G401 (cell line): ENCODE measurements at regions not wholly inside any gene's neighbourhood (a gene's known extent, or its start where the extent isn't known, plus 50 kb on each side); places are given as distances from the start of the nearest gene placed in this dataset.
"Not testable (repeated sequence)": the region's sequence is repeated elsewhere in the genome, so short reads cannot be mapped to it uniquely, and the experiment has no call there.

Experiments
- DNase-seq: peaks from one replicate; pipeline ENCODE4 v3.0.0-alpha.2; 2015; ENCODE audit warnings: low spot score
- in situ Hi-C: cut with HindIII; loops from 2 replicates; pipeline ENCODE4 v1.10.0; 2016; ENCODE audit warnings: low sequenced_read_pairs, mixed read lengths

DNA sequence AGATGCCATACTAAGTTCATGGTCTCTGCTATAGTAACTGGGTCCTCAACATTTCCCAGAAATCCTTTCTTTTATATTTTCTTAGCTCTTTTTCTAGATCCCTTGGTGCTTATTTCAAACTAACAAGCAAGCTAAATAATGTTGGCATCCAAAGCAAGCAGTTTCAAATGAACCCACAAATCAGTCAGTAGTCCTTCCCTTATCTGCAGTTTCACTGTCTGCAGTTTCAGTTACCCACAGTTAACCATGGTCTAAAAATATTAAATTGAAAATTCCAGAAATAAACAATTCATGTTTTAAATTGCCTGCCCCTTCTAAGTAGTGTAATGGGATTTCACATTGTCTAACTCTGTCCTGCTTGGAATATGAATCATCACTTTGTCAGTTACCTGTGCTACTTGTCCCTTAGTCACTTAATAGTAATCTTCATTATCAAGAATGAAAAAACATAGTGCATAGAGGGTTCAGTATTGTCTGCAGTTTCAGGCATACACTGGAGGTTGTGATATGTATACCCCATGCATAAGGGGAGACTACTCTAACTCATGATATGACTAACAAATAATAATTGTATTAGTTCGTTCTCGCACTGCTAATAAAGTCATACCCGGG, 633.7 kb downstream of the MECOM start:
- in situ Hi-C loops: no loop called here
- DNase-seq: no peak

DNA sequence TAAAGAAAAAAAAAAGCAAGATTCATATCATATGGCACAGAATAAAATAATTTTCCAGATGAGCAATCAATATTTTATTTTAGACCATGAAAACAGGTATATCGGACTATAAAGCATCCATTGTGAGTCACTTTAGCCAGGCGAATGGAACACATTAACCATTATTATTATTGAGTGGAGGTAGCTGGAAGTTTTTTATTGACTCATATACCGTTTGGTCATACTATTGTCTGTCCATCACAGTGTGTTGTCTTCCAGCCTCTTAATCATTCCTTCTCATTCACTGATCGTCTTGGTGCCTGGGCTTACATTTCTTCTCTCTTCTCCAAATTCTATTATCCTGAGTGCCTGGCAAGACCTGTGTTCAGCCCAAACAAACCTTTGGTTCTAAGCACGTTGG, 634.8 kb downstream of the MECOM start:
- no peak for DNase-seq
- in situ Hi-C loops: no loop called here

DNA sequence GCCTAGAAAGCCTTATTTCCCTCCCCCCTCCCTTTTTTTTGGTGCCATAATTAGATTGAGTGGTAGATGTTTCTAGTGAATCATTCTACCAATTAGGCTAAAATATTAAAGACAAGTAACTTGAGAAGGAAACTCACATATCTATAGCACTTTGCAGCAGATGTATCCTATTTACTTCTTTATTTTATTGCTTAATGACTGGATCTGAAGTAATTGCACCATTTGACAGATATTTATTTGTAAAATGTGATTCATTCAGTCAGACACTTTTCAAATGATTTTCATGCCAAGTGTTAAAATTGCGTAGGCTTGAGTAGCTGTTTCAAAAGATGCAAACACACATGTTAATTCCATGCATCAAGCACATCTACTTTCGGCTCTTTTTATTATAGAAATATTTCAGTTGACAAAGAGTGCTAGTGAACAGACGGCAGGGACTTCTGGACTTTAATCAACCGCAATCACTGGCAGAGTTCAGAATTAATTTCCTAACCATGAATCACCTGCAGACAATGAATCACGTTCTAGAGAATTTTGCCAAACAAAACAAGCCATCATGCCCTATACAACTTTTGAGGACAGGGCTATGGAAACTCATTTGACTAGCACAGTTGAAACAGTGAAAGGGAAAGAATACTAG, 636.8 kb downstream of the MECOM start:
- no peak for DNase-seq
- in situ Hi-C loops: no loop called here

DNA sequence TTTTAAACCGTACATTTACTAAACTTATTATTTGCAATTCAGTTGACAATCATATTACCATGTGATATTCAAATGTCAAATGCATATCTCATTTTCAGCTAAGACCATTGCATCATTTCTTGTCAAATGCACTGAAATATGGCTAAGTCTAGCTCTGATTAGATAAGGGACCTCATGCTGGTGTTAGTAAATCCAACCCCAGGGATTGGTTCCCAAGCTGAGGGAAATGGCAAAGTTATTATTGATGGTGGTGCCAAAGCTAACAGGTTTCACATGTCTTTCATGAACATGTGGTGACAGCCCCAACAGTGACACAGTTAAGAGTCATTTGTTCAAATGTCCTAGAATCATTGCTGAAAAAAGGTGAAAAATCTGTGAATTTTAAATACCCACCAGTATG, 641.1 kb downstream of the MECOM start:
- no peak for DNase-seq
- in situ Hi-C loops: no loop called here

DNA sequence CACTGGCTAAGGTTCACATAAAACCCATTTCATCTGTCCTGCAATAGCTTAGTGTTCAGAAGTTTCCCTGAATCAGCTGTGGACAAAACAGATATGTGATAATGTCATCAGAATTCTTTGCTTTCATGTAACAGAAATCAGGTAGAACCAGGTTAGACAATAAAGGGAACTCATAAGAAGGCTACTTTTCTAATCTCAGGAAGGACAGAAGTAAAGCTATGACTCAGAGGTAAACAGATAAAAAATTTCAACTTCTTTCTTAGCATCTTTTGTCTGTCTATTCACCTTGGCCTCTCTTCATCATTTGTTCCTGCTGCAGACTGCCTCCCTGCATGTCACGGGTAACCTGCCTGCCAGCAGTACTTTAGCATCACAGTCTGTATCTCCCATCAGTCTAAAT, 643.1 kb downstream of the MECOM start:
- in situ Hi-C loops: no loop called here
- DNase-seq: no peak

DNA sequence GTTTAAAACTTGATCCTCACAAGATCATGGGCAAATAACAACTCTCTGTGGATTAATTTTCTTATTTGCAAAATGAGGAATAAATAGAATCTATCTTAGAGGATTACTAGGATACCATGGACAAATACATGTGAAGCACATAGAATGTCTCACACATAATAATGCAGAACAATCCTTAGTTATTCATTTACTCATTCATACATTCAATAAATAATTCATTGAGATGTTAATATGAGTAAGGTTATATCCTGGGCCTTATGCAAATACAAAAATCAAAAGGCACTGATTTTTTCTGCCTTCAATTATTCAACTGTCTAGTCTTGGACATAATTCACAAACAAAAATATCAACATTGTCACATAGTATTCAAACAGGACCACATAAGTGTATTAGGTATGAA, 654.1 kb downstream of the MECOM start:
- in situ Hi-C loops: no loop called here
- DNase-seq: no peak

DNA sequence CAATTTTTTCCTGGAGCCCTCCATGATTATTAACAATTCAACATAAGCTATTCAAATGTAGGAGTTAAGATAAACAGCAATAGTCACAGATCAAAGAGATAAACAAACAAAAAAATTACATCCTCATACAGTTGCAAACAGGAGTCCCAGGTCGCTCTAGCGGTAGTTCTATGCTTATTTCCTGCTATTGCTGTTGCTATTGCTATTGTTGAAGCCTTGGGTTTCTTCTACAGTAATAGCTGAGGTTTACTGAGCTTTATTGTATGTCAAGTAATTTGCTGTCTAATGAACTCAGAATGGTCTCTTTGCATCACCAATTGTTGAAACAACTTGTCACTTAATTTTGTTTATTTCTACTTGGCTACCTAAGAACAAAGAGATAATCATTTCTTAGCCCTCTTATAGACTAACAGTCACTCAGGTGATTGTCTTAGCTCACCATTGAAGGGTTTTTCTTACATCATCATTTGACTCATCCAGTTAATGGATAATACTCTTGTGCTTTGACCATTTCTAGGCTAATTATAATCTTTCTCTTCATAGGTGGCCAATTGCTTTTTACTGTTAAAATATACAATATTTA, 654.6 kb downstream of the MECOM start:
- no peak for DNase-seq
- in situ Hi-C loops: no loop called here

DNA sequence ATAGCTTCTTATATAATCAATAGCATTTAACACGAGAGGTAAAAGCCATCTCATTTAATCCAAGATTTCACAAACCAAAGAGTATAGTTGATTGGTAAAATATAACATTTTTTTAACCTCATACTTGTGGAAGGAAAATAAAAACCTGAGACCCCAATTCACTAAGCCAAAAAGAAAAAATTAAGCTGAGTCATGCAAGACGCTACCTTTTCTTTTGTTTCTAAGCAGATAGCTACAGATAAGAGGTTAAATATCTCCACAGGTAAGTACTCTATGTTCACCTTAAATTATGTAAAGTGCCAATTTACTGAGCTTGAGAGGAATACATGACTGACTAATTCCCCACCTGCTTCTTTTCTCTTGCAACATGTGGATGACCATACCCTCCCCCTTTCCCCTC, 656.4 kb downstream of the MECOM start:
- in situ Hi-C loops: no loop called here
- no peak for DNase-seq

DNA sequence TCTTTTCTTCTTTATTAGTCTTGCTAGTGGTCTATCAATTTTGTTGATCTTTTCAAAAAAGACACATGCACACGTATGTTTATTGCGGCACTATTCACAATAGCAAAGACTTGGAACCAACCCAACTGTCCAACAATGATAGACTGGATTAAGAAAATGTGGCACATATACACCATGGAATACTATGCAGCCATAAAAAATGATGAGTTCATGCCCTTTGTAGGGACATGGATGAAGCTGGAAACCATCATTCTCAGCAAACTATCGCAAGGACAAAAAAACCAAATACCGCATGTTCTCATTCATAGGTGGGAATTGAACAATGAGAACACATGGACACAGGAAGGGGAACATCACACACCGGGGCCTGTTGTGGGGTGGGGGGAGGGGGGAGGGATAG, 657.1 kb downstream of the MECOM start:
- DNase-seq, in situ Hi-C loops: not testable (repeated sequence)

DNA sequence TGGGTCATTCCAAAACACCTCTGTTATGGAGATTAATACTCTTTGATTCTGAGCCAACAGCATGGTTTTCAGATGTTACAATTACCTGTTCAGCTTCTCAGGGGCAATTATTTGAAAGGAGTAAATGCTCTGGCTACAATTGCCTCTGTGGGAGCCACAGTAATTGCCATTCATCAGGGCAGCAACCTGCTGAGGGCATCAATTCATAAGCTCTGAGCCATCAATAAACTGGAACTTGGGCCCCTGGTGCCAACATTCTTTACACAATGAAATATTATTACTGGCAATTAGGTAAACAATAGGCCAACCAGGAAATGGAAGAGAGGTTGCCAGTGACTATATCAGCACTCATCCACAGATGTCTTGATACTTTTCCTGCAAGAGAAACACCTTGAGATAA, 660.8 kb downstream of the MECOM start:
- in situ Hi-C loops: no loop called here

DNA sequence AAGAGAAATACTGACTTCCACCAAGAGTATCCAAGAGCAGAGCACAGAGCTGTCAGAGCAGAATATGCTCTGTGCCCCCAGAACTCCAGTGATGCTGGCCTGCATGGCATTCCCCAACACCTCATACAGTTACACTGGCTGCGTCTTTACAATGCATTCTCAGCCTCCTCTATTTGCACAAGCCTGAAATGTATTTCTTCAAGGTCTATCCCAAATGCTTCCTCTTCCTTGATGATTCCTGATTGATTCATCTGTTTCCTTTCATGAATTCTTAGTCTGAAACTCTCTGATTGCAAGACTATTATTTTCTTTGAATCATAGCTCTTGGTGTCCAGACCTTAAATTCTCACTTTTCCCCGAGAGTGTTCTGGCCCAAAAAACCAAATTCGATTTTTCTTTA, 664.7 kb downstream of the MECOM start:
- no peak for DNase-seq
- in situ Hi-C loops: no loop called here

More for the DNA sequence above, 660.8 kb downstream of the MECOM start:
- no peak for DNase-seq

DNA sequence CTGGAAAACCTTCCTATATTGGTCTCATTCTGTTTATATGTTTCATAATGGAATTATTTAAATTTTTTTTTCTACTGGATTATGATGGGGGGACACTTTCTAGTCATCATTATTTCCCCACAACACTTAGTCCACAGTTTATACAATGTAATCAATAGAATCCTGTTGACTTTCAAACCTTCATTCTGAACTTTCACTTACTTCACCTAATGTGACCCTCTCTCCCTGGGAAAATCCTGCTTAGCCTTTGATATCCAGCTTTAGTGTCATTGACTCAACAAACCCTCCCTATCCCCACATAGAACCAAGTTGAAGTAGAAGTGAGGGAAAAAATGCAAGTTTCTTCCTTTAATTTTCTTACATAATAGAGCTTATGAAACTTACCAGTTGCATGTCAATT, 666.0 kb downstream of the MECOM start:
- in situ Hi-C loops: no loop called here
- DNase-seq: no peak

DNA sequence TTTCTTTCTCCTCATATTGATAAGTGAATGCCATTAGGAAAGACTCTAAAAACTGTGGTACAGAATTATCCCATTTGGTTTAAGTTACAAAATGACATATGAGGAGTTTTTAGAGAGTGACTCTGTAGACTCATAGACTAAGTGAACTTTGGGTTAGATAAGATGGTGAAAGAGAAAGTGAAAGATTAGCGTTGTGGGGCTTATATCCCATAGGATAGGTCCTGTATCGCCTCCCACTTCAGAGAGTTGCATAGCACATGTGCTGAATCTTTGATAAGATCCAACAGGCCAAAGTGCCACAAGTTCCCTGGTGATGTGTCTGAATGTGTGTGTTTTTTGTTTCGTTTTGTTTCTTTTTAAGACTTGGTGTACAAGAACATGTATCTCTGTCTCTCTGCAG, 666.9 kb downstream of the MECOM start:
- no peak for DNase-seq
- in situ Hi-C loops: no loop called here

DNA sequence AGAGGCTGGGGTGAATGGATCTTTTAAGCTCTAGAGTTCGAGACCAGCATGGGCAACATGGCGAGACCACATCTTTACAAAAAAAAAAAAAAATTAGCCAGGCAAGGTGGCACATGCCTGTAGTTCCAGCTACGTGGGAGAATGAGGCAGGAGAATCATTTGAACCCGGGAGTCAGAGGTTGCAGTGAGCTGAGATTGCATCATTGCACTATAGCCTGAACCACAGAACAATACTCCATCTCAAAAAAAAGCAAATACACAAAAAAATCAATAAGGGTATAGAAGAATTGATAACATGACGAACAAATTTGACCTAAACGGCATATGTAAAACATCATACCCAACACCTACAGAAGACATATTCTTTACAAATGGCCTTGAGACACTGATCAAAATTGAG, 668.4 kb downstream of the MECOM start:
- in situ Hi-C loops: no loop called here
- DNase-seq: no peak

DNA sequence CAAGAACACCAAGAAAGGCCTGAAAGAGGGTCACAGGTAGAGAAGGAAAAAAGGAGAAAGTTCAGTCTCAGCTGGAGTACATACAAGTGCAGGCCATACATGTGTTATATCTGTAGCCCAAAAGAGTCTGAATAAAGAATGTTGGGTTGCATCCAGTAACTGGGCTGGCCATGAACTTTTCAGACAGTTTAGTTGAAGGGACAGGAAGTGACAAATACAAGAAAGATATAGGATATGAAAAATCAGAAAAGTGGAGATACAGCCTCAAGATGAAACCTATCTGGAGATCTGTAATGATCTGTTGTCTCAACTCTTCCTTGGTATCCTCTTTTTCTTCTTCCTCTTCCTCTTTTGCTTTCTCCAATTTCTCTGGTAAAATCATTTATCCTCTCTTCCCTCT, 671.7 kb downstream of the MECOM start:
- in situ Hi-C loops: no loop called here

DNA sequence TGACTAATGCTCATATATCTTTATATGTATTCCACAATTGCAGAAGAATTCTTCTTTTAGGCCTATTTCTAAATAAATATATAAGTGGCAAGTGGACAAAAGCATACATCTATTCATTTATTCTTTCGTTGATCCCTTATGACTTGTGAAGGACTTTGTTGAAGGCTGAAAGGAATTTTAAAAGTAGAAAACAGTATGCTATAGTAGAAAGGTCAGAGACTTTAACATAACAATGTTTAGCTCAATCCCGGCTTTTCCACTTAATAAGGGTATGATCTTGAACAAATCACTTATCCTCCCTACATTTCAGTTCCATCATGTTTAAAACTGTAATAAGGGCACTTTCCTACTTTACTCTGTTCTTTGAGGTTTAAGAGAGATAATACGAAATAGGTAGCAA, 672.9 kb downstream of the MECOM start:
- in situ Hi-C loops: no loop called here
- no peak for DNase-seq

More for the DNA sequence above, 671.7 kb downstream of the MECOM start:
- no peak for DNase-seq

DNA sequence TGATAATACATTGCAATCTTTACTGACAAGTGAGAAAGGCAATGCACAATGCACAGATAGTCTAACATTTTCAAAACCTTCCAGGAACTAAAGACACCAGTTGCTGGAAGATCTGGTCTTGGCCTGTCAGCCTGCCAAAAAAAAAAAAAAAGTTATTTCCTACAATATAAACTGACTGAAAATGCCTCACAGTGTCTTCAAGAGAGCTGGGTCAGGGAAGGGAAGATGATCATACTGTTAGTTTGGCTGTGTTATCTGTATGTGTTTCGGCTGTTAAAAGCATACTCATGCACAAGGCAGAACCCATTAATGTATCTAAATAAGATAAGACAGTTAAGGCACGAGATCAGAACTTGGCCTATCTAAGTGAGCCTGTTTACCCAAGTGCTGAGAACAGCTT, 673.4 kb downstream of the MECOM start:
- in situ Hi-C loops: no loop called here
- no peak for DNase-seq

DNA sequence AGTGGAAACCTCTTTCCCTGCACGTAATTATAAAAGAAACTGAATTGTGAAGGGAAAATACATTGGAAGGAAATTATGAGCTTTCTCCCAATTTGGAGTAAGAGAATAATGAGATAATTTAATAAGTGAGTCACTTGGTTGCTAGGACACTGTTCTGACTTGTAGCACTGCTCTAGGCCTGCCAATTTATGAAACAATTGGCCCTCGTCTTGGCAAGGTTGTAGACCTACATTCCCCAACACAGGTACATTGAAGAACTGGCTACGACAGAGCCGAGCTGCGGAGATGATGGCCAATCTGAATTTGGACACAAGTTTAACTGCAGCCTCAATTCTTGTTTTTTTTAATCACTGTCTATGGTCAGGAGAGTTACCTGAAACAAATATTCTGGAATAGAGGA, 674.1 kb downstream of the MECOM start:
- DNase-seq: no peak
- in situ Hi-C loops: no loop called here

DNA sequence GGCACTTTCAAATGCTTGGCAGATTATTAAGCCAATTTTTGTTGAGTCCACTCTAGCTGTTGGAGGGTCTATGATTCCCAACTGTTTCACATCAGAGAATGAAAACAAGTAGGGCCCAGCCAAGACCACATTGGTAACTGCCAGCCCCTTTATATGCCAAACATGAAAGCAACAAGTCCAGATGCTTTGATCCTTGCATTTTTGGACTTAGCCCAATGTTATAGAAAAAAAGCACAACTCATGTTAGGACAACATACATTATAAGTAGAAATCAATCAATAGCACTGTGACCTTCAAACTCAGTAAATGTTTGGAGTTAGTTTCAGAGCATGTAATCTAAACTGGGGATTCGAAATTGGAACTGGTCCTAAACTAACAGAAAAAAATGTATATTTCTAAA, 674.7 kb downstream of the MECOM start:
- DNase-seq: no peak
- in situ Hi-C loops: no loop called here

DNA sequence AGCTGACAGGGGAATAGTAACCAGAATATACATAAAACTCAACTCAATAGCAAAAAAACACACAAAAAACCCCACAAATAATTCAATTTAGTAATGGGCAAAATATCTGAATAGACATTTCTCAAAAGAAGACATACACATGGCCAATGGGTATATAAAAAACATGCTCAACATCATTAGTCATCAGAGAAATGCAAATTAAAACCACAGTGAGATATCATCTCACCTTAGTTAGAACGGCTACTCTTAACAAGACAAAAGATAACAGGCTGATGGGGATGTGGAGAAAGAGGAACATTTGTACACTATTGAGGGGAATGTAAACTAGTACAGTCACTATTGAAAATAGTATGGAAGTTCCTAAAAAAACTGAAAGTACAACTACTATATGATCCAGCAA, 678.6 kb downstream of the MECOM start:
- in situ Hi-C loops: no loop called here

DNA sequence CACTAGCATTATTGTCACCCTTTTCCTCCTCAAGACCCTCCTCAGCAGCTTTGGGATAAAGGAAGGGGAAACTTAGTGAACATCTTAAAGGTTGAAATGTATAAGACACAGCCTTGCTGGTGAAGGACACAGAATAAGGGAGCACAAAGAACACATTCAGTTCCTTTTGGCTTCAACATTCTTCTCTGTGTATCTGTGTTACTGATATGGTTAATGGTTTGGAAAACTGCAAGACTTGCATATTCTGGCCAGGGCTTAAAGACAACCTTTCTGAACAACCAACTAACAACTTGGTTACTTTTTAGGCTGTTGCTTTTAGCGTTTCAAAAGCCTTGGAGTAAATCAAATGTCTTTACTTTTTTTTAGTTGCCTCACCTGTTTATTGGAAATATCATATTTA, 680.5 kb downstream of the MECOM start:
- no peak for DNase-seq
- in situ Hi-C loops: no loop called here

More for the DNA sequence above, 678.6 kb downstream of the MECOM start:
- DNase-seq: no peak
